ENCODE measurements at regions not wholly inside any gene's neighbourhood (a gene's known extent, or its start where the extent isn't known, plus 50 kb on each side); places are given as distances from the start of the nearest gene placed in this dataset.
"Not testable (repeated sequence)": the region's sequence is repeated elsewhere in the genome, so short reads cannot be mapped to it uniquely, and the experiment has no call there.

DNA sequence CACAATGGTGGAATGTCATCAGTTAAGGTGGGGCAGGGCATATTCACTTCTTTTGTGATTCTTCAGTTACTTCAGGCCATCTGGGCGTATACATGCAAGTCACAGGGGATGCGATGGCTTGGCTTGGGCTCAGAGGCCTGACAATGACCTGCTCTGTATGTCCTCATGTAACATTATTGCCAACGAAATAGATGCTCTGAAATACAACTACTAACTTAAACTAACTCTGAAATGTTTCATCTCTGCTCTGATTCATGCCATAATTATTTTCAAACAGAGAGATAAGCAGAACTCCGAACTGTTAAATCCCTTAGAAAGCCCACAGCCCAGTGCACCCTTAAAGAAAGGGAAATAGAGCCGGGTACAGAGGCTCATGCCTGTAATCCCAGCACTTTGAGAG, 832.7 kb upstream of the PRKX start:
- not testable (repeated sequence) for H3K9ac ChIP-seq (ENCODE audit: low read length); H3K36me3 ChIP-seq (ENCODE audit: control insufficient read depth, insufficient read depth, low read length); H3K27ac ChIP-seq (ENCODE audit: low read depth, low read length); H3K4me1 ChIP-seq (ENCODE audit: control insufficient read depth, insufficient read depth, low read length); H3K4me3 ChIP-seq (ENCODE audit: low read length); H3K27me3 ChIP-seq (ENCODE audit: control insufficient read depth, insufficient read depth, low read length)

DNA sequence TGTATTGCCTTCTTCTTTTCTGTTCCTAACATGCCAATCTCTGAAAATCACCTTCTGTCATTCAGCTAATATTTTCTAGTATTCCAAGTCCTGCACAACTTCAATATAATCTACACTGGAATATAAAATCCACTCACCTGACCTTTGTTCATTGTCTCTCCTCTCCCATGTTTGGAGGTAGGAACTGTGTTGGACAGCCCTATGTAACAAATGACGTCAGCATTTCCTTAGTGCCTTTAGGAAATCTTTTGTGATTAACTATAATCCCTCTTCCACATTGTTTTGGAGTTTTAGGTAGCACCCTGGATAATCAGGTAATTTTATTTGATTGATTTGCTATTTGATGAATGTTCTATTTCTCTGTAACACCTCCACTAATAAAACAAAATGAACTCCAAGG, 814.8 kb upstream of the PRKX start:
- no peaks in the 10 kb centered on the region for H3K27me3 ChIP-seq (ENCODE audit: control insufficient read depth, insufficient read depth, low read length)
- no peaks in the 10 kb centered on the region for H3K4me1 ChIP-seq (ENCODE audit: control insufficient read depth, insufficient read depth, low read length)
- no peak overlapping the region for H3K9ac ChIP-seq (ENCODE audit: low read length)
- no peak overlapping the region for H3K27ac ChIP-seq (ENCODE audit: low read depth, low read length)
- H3K36me3 ChIP-seq (ENCODE audit: control insufficient read depth, insufficient read depth, low read length) = no peaks in the 10 kb centered on the region
- H3K4me3 ChIP-seq (ENCODE audit: low read length) = no peak overlapping the region

DNA sequence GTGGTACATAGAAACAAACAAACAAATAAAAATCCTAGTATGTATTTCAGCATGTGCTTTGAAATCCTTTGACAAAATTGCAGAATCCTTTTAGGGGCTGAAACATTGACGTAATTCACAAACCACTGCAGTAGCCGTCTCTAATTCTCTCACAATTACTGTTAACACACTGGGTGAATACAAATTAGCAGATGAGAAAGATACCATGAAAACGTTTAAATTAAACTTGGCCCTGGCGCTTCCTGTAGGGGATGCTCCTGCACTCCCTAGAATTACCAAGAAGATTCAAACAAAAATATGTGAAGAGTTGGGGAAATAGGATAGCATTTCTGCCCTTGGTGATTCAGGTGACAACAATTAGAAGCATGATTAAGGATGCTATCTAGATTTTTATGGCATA, 772.5 kb upstream of the PRKX start:
- H3K9ac ChIP-seq (ENCODE audit: low read length) = no peak overlapping the region
- H3K27ac ChIP-seq (ENCODE audit: low read depth, low read length) = no peak overlapping the region
- no peaks in the 10 kb centered on the region for H3K27me3 ChIP-seq (ENCODE audit: control insufficient read depth, insufficient read depth, low read length)
- no peaks in the 10 kb centered on the region for H3K4me1 ChIP-seq (ENCODE audit: control insufficient read depth, insufficient read depth, low read length)
- H3K4me3 ChIP-seq (ENCODE audit: low read length) = no peak overlapping the region
- H3K36me3 ChIP-seq (ENCODE audit: control insufficient read depth, insufficient read depth, low read length) = no peaks in the 10 kb centered on the region

DNA sequence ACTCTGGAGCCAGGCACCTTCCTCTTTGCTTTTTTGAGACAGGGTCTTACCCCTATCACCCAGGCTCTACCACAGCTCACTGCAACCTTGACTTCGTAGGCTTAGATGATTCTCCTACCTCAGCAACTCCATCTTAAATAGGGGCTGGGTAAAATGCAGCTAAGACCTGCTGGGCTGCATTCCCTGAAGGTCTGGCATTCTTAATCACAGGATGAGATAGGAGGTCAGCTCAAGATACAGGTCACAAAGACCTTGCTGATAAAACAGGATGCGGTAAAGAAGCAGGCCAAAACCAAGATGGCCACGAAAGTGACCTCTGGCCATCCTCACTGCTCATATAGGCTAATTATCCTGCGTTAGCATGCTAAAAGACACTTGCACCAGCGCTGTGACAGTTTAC, 770.8 kb upstream of the PRKX start:
- Histone ChIP-seq H3K27me3 (ENCODE audit: control insufficient read depth, insufficient read depth, low read length) (no peaks in the 10 kb centered on the region), H3K27ac (ENCODE audit: low read depth, low read length) (no peak overlapping the region), H3K36me3 (ENCODE audit: control insufficient read depth, insufficient read depth, low read length) (no peaks in the 10 kb centered on the region), H3K4me3 (ENCODE audit: low read length) (no peak overlapping the region), H3K4me1 (ENCODE audit: control insufficient read depth, insufficient read depth, low read length) (no peaks in the 10 kb centered on the region), H3K9ac (ENCODE audit: low read length) (no peak overlapping the region)

DNA sequence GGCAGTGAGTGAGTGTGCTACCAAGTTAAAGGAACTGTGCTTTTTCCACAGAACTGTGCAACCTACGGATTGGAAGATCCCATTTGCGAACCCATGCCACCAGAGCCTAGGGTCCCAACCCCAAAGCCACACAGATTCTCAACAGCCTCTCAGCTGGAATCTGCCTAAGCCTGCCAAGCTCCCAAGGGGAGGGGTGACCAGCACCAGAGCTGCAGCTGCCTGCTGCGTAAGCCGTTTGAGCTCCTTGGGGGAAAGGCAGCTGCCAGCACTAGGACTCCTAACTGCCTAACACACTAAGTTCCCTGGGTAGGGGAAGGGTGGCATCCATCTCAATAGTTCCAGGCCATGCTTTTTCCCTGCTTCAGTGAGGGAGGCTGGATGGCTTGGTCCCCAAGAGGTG, 738.1 kb upstream of the PRKX start:
- H3K27me3 ChIP-seq (ENCODE audit: control insufficient read depth, insufficient read depth, low read length) = no peaks in the 10 kb centered on the region
- no peaks in the 10 kb centered on the region for H3K4me1 ChIP-seq (ENCODE audit: control insufficient read depth, insufficient read depth, low read length)
- no peak overlapping the region for H3K27ac ChIP-seq (ENCODE audit: low read depth, low read length)
- no peak overlapping the region for H3K4me3 ChIP-seq (ENCODE audit: low read length)
- no peaks in the 10 kb centered on the region for H3K36me3 ChIP-seq (ENCODE audit: control insufficient read depth, insufficient read depth, low read length)
- no peak overlapping the region for H3K9ac ChIP-seq (ENCODE audit: low read length)

DNA sequence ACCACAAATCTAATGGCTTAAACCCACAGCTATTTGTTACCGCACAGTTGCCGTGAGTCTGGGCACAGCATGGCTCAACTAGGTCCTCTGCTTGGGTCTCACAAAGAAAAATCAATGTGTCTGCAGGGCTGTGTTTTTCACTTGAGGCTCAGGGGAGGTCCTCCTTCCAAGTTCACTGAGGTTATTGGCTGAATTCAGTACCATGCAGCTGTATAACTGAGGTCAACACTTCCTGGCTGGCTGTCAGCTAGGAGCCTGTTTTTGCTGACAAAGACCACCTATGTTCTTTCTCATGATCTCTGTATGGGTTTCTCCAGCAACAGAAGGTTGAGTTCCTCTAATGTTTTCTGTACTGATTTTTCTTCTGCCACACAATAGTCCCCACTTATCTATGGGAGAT, 736.7 kb upstream of the PRKX start:
- Histone ChIP-seq H3K27me3 (ENCODE audit: control insufficient read depth, insufficient read depth, low read length) (no peaks in the 10 kb centered on the region), H3K36me3 (ENCODE audit: control insufficient read depth, insufficient read depth, low read length) (no peaks in the 10 kb centered on the region), H3K4me1 (ENCODE audit: control insufficient read depth, insufficient read depth, low read length) (no peaks in the 10 kb centered on the region), H3K9ac (ENCODE audit: low read length) (no peak overlapping the region), H3K27ac (ENCODE audit: low read depth, low read length) (no peak overlapping the region), H3K4me3 (ENCODE audit: low read length) (no peak overlapping the region)

DNA sequence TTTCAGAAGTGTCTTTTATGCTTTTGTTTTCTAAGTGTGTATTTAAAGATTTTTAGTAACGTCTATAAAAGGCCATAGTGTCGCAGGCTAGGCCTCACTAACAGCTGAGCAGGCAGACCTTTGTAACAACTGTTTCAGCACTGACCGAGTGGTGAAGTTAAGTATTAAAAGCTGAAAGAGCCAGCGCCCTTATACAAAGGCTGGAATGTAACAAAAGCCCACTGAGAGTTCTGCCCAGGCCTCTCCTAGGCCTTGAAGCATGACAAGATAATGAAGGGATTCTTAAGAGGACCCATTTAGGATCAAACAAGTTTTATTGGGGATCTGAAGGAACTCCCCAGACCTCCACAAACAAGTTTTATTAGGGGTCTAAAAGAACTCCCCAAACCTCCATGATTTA, 722.5 kb upstream of the PRKX start:
- H3K27ac ChIP-seq (ENCODE audit: low read depth, low read length) = no peak overlapping the region
- H3K9ac ChIP-seq (ENCODE audit: low read length) = no peak overlapping the region
- no peaks in the 10 kb centered on the region for H3K36me3 ChIP-seq (ENCODE audit: control insufficient read depth, insufficient read depth, low read length)
- H3K4me1 ChIP-seq (ENCODE audit: control insufficient read depth, insufficient read depth, low read length) = no peaks in the 10 kb centered on the region
- no peaks in the 10 kb centered on the region for H3K27me3 ChIP-seq (ENCODE audit: control insufficient read depth, insufficient read depth, low read length)
- H3K4me3 ChIP-seq (ENCODE audit: low read length) = no peak overlapping the region

- Histone ChIP-seq H3K4me1 (ENCODE audit: control insufficient read depth, insufficient read depth, low read length) (no peaks in the 10 kb centered on the region), H3K27me3 (ENCODE audit: control insufficient read depth, insufficient read depth, low read length) (no peaks in the 10 kb centered on the region), H3K4me3 (ENCODE audit: low read length) (no peak overlapping the region), H3K36me3 (ENCODE audit: control insufficient read depth, insufficient read depth, low read length) (no peaks in the 10 kb centered on the region), H3K27ac (ENCODE audit: low read depth, low read length) (no peak overlapping the region), H3K9ac (ENCODE audit: low read length) (no peak overlapping the region)
These were observed 684.0 kb upstream of the PRKX start for GRCh38 chrX:4397471-4397870.

DNA sequence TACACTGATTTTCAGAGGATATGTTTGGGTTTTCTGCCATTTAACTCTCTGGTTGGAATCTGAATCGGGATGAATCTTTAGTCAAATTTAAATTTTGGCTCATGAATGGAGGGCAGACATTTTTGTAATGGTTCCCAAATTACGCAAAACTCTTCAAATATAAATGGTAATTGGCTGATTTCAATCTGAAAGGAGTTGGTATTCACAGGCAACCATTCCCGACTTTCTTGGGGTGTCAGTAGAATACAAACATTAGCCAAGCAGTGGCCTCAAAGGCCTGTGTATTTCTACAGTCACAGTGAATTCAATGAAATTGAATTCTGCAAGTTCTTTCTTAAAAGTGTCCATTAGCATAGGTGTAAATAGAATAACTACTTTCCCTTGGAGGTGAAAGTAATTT, 668.8 kb upstream of the PRKX start:
- H3K4me3 ChIP-seq (ENCODE audit: low read length) = no peak overlapping the region
- no peak overlapping the region for H3K27ac ChIP-seq (ENCODE audit: low read depth, low read length)
- H3K36me3 ChIP-seq (ENCODE audit: control insufficient read depth, insufficient read depth, low read length) = no peaks in the 10 kb centered on the region
- H3K27me3 ChIP-seq (ENCODE audit: control insufficient read depth, insufficient read depth, low read length) = no peaks in the 10 kb centered on the region
- H3K9ac ChIP-seq (ENCODE audit: low read length) = no peak overlapping the region
- H3K4me1 ChIP-seq (ENCODE audit: control insufficient read depth, insufficient read depth, low read length) = no peaks in the 10 kb centered on the region

GRCh38 chrX:4380710-4381109, 667.3 kb upstream of the PRKX start:
- Histone ChIP-seq H3K9ac (ENCODE audit: low read length) (no peak overlapping the region), H3K36me3 (ENCODE audit: control insufficient read depth, insufficient read depth, low read length) (no peaks in the 10 kb centered on the region), H3K4me3 (ENCODE audit: low read length) (no peak overlapping the region), H3K27me3 (ENCODE audit: control insufficient read depth, insufficient read depth, low read length) (no peaks in the 10 kb centered on the region), H3K4me1 (ENCODE audit: control insufficient read depth, insufficient read depth, low read length) (no peaks in the 10 kb centered on the region), H3K27ac (ENCODE audit: low read depth, low read length) (no peak overlapping the region)

DNA sequence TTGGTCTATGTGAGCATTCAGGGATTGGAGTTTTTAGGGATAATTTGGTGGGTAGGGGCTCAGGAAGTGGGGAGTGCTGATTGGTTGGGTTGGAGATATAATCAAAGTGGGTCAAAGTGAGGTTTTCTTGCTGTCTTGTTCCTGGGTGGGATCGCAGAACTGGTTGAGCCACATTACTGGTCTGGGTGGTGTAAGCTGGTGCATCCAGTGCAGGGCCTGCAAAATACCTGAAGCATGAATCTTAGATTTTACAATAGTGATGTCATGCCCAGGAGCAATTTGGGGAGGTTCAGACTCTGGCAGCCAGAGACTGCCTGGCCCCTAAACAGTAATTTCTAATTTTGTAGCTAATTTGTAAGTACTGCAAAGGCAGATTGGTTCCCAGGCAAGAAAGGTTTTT, 665.6 kb upstream of the PRKX start:
- H3K27me3 ChIP-seq (ENCODE audit: control insufficient read depth, insufficient read depth, low read length) = no peaks in the 10 kb centered on the region
- H3K36me3 ChIP-seq (ENCODE audit: control insufficient read depth, insufficient read depth, low read length) = no peaks in the 10 kb centered on the region
- H3K4me1 ChIP-seq (ENCODE audit: control insufficient read depth, insufficient read depth, low read length) = no peaks in the 10 kb centered on the region
- no peak overlapping the region for H3K27ac ChIP-seq (ENCODE audit: low read depth, low read length)
- no peak overlapping the region for H3K4me3 ChIP-seq (ENCODE audit: low read length)
- no peak overlapping the region for H3K9ac ChIP-seq (ENCODE audit: low read length)

DNA sequence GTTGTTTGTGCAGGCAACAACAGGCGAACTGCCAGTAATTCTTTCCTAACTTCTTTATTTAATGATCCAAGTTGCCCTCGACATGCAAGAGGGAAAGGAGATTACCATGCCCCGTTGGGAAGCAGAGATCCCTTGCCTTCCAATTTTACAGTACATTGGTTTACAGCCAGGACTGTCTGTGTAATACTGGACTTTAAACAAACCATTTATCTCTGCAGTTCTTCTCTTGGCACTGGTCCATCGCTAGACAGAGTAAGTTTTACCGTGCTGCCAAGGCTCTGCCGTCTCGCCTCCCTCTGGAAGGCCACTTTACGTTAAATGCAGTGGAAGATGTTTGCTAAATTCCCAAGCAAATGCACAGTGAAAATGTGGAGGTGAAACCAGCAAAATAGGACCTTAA, 660.3 kb upstream of the PRKX start:
- no peaks in the 10 kb centered on the region for H3K36me3 ChIP-seq (ENCODE audit: control insufficient read depth, insufficient read depth, low read length)
- H3K27me3 ChIP-seq (ENCODE audit: control insufficient read depth, insufficient read depth, low read length) = no peaks in the 10 kb centered on the region
- no peak overlapping the region for H3K4me3 ChIP-seq (ENCODE audit: low read length)
- no peak overlapping the region for H3K9ac ChIP-seq (ENCODE audit: low read length)
- no peak overlapping the region for H3K27ac ChIP-seq (ENCODE audit: low read depth, low read length)
- no peaks in the 10 kb centered on the region for H3K4me1 ChIP-seq (ENCODE audit: control insufficient read depth, insufficient read depth, low read length)

- H3K36me3 ChIP-seq (ENCODE audit: control insufficient read depth, insufficient read depth, low read length) = no peaks in the 10 kb centered on the region
- H3K4me1 ChIP-seq (ENCODE audit: control insufficient read depth, insufficient read depth, low read length) = no peaks in the 10 kb centered on the region
- no peaks in the 10 kb centered on the region for H3K27me3 ChIP-seq (ENCODE audit: control insufficient read depth, insufficient read depth, low read length)
- no peak overlapping the region for H3K4me3 ChIP-seq (ENCODE audit: low read length)
- H3K9ac ChIP-seq (ENCODE audit: low read length) = no peak overlapping the region
- no peak overlapping the region for H3K27ac ChIP-seq (ENCODE audit: low read depth, low read length)
These were observed 645.1 kb upstream of the PRKX start for GRCh38 chrX:4358577-4358976.

- no peak overlapping the region for H3K9ac ChIP-seq (ENCODE audit: low read length)
- H3K27me3 ChIP-seq (ENCODE audit: control insufficient read depth, insufficient read depth, low read length) = no peaks in the 10 kb centered on the region
- no peaks in the 10 kb centered on the region for H3K4me1 ChIP-seq (ENCODE audit: control insufficient read depth, insufficient read depth, low read length)
- no peaks in the 10 kb centered on the region for H3K36me3 ChIP-seq (ENCODE audit: control insufficient read depth, insufficient read depth, low read length)
- no peak overlapping the region for H3K27ac ChIP-seq (ENCODE audit: low read depth, low read length)
- no peak overlapping the region for H3K4me3 ChIP-seq (ENCODE audit: low read length)
These were observed 609.5 kb upstream of the PRKX start for GRCh38 chrX:4322916-4323315.
